ENCODE measurements at regions not wholly inside any gene's neighbourhood (a gene's known extent, or its start where the extent isn't known, plus 50 kb on each side); places are given as distances from the start of the nearest gene placed in this dataset.

DNA sequence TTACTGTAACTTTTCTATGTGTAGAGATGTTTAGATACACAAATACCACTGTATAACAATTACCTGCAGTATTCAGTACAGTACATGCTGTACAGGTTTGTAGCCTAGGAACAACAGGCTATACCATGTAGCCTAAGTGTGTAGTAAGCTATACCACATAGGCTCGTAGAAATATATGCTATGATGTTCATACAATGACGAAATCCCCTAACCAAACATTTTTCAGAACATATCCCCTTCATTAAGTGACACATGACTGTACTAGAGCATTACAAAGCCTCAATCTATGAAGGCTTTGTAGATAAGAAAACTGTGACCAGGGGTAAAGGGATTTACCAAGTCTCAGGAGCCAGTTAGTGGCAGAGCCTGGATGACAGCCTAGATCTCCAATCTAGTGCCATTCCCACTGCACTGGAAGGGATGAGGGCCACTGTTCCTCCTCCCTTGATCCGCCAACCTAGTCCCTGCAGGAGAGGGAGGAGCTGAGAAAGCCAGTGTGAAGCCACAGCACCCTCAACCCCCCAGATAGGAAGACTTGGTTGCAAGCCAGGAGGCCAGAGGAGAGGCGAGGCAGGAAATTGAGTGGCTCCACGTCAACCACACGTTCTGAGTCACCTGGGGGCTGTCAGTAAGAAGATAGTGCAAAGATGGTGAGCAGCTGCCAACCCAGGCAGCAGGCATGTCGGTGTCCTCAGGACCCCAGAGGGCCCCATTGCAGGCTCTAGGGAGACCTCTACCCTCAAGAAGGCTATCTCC, 227.7 kb downstream of the BCOR start (continued):
- TF ChIP-seq YY1 (IDR thresholded peaks at IDR 0.05; ENCODE audit: borderline replicate concordance in 1 of 3, control insufficient read depth in 1 of 3, extremely low read depth in 1 of 3, insufficient read depth in 3 of 3, insufficient read length in 1 of 3, insufficient replicate concordance in 2 of 3, low read depth in 1 of 3, low read length in 2 of 3): peak in 1 of 3 experiments; percentile 8
- peak; percentile 58; the same call in 1 of the 2 replicates for TF ChIP-seq ZNF263 (CRISPR knock-in tag; IDR thresholded peaks at IDR 0.05; ENCODE audit: borderline replicate concordance)
- TF ChIP-seq E2F6 (IDR thresholded peaks at IDR 0.05; ENCODE audit: borderline replicate concordance in 1 of 2, extremely low read depth in 1 of 2, insufficient read depth in 1 of 2, insufficient read length in 1 of 2, low read depth in 1 of 2, low read length in 1 of 2, poor library complexity in 1 of 2, severe bottlenecking in 1 of 2): peak in 1 of 2 experiments; percentile 8
- TF ChIP-seq ZNF407 (IDR thresholded peaks at IDR 0.05; ENCODE audit: low read depth): no peak
- no peak for TF ChIP-seq ZNF668 (CRISPR knock-in tag; IDR thresholded peaks at IDR 0.05)
- TF ChIP-seq MCM7 (IDR thresholded peaks at IDR 0.05): no peak
- no peak for TF ChIP-seq SRSF9 (IDR thresholded peaks at IDR 0.05; ENCODE audit: borderline replicate concordance, low read depth, low read length)
- peak; percentile 56 for TF ChIP-seq ARID1B (IDR thresholded peaks at IDR 0.05)
- peak; percentile 82 for TF ChIP-seq NFIC (IDR thresholded peaks at IDR 0.05)
